Hepatocyte (in vitro differentiated cells): ENCODE measurements at regions not wholly inside any gene's neighbourhood (a gene's known extent, or its start where the extent isn't known, plus 50 kb on each side); places are given as distances from the start of the nearest gene placed in this dataset.

ENCODE experiments used
- CTCF ChIP-seq: fragments of 200-600 bp; sonication (generic); IDR thresholded peaks from 2 replicates; pipeline ENCODE4 v1.5.1; 2016; ENCODE audit warnings: antibody characterized with exemption, mild to moderate bottlenecking; ENCODE audit not compliant: poor library complexity
- EZH2 ChIP-seq: fragments of 200-600 bp; sonication (generic); IDR thresholded peaks from 2 replicates; pipeline ENCODE4 v1.6.1; 2016; ENCODE audit warnings: antibody characterized with exemption, mild to moderate bottlenecking, borderline replicate concordance
- EZH2phosphoT487 ChIP-seq: fragments of 200-600 bp; sonication (generic); IDR thresholded peaks from one replicate; pipeline ENCODE4 v1.6.1; 2018; ENCODE audit warnings: antibody characterized with exemption, mild to moderate bottlenecking, low read depth, moderate library complexity; ENCODE audit not compliant: unreplicated experiment, severe bottlenecking

- TF ChIP-seq CTCF = no peak
- no peak for TF ChIP-seq EZH2
- no peak for TF ChIP-seq EZH2phosphoT487
Measured at GRCh38 chr6:121682666-121683065, 247.2 kb downstream of the GJA1 start.
